Gastroesophageal sphincter (tissue), 4 donors: ENCODE measurements at regions not wholly inside any gene's neighbourhood (a gene's known extent, or its start where the extent isn't known, plus 50 kb on each side); places are given as distances from the start of the nearest gene placed in this dataset.

Source experiments
- ATAC-seq: fragments of 150-250 bp; one replicate; pipeline ENCODE4 v1.9.1; 2016; ENCODE audit warnings: mild to moderate bottlenecking, moderate library complexity
- H3K27ac ChIP-seq, 4 donors: fragments of 200-600 bp; sonication (generic) in 3 of 4; 1 replicate in 3 of 4; 2 replicates in 1 of 4; pipeline ENCODE4 v1.5.1; 2016 to 2019
- H3K27me3 ChIP-seq: fragments of 200-600 bp; sonication (generic); one replicate; pipeline ENCODE4 v1.5.1; 2019
- H3K36me3 ChIP-seq, 2 donors: fragments of 200-600 bp; sonication (generic); one replicate each; pipeline ENCODE4 v1.5.1; 2019; ENCODE audit warnings: control low read depth in 1 of 2
- H3K4me1 ChIP-seq, 3 donors: fragments of 200-600 bp; sonication (generic); 1 replicate in 2 of 3; 2 replicates in 1 of 3; pipeline ENCODE4 v1.5.1; 2016 to 2019; ENCODE audit warnings: control low read depth in 2 of 3
- H3K4me3 ChIP-seq, 2 donors: fragments of 200-600 bp; sonication (generic); one replicate each; pipeline ENCODE4 v1.5.1; 2019; ENCODE audit warnings: mild to moderate bottlenecking in 1 of 2, moderate library complexity in 1 of 2
- H3K9me3 ChIP-seq, 3 donors: fragments of 200-600 bp; sonication (generic); one replicate each; pipeline ENCODE4 v1.5.1; 2017 to 2019; ENCODE audit warnings: control low read depth in 2 of 3
- CTCF ChIP-seq, 4 experiments: fragments of 200-600 bp in 2 of 4; fragments of 450-650 bp in 2 of 4; sonication (generic) in 1 of 4; IDR thresholded peaks; one replicate each; pipeline ENCODE4 v1.5.1; 2017 to 2019; ENCODE audit warnings: antibody characterized with exemption in 4 of 4, mild to moderate bottlenecking in 2 of 4, moderate library complexity in 2 of 4
- EP300 ChIP-seq: sonication (generic); formaldehyde crosslinking; IDR thresholded peaks from one replicate; pipeline ENCODE4 v1.6.1; 2017; ENCODE audit warnings: antibody characterized with exemption, mild to moderate bottlenecking
- POLR2A ChIP-seq, 2 donors: fragments of 450-650 bp; IDR thresholded peaks; one replicate each; pipeline ENCODE4 v1.6.1; 2017; ENCODE audit warnings: antibody characterized with exemption in 2 of 2, mild to moderate bottlenecking in 2 of 2, moderate library complexity in 1 of 2
- POLR2AphosphoS5 ChIP-seq: sonication (generic); formaldehyde crosslinking; IDR thresholded peaks from one replicate; pipeline ENCODE4 v1.6.1; 2017; ENCODE audit warnings: antibody characterized with exemption
- WGBS, 2 donors: methylation state at CpG; one replicate each; pipeline ENCODE4 v1.1.5; 2018; ENCODE audit warnings: low coverage in 1 of 2; 5-methylcytosine and 5-hydroxymethylcytosine counted together

- TF ChIP-seq POLR2AphosphoS5 (no peak), CTCF (IDR thresholded peaks at IDR 0.05) (no peak), EP300 (no peak), POLR2A (IDR thresholded peaks at IDR 0.05) (no peak)
- Histone ChIP-seq H3K9me3 (no peaks in the 10 kb centered on the region), H3K27ac (no peak overlapping the region), H3K36me3 (no peaks in the 10 kb centered on the region), H3K27me3 (peaks cover 23% of the 10 kb centered on the region), H3K4me1 (no peaks in the 10 kb centered on the region), H3K4me3 (no peak overlapping the region)
- WGBS, 2 donors: 63 to 64% methylated on average over 3 of the region's 3 CpGs
- ATAC-seq: no peak
Measured at GRCh38 chr15:62377736-62378480, 212.8 kb upstream of the C2CD4B start.

GRCh38 chr15:62378772-62379498 lies 213.8 kb upstream of the C2CD4B start:
- WGBS, 2 donors: 22 to 24% methylated on average over 5 of the region's 5 CpGs
- ATAC-seq: no peak
- H3K36me3 ChIP-seq: no peaks in the 10 kb centered on the region
- TF ChIP-seq POLR2A (IDR thresholded peaks at IDR 0.05) (no peak), CTCF (IDR thresholded peaks at IDR 0.05) (no peak), POLR2AphosphoS5 (no peak), EP300 (no peak)
- no peak overlapping the region for H3K4me3 ChIP-seq
- no peak overlapping the region for H3K27ac ChIP-seq
- H3K27me3 ChIP-seq: peaks cover 23% of the 10 kb centered on the region
- no peaks in the 10 kb centered on the region for H3K4me1 ChIP-seq
- H3K9me3 ChIP-seq: no peaks in the 10 kb centered on the region

GRCh38 chr15:62380011-62380410 lies 214.9 kb upstream of the C2CD4B start:
- Histone ChIP-seq H3K36me3 (no peaks in the 10 kb centered on the region), H3K4me3 (no peak overlapping the region), H3K4me1 (no peaks in the 10 kb centered on the region), H3K27me3 (peaks cover 23% of the 10 kb centered on the region), H3K9me3 (no peaks in the 10 kb centered on the region), H3K27ac (no peak overlapping the region)
- ATAC-seq: no peak
- TF ChIP-seq POLR2AphosphoS5: no peak
- no peak for TF ChIP-seq CTCF (IDR thresholded peaks at IDR 0.05)
- no peak for TF ChIP-seq POLR2A (IDR thresholded peaks at IDR 0.05)
- TF ChIP-seq EP300: no peak
- WGBS, 2 donors: 54 to 57% methylated on average over 3 to 4 of the region's 4 CpGs

GRCh38 chr15:62382046-62382445 lies 217.0 kb upstream of the C2CD4B start:
- 64 to 67% methylated on average over 1 of the region's 1 CpG for WGBS, 2 donors
- peaks cover 13% of the 10 kb centered on the region for H3K27me3 ChIP-seq
- no peak for TF ChIP-seq POLR2A (IDR thresholded peaks at IDR 0.05)
- TF ChIP-seq POLR2AphosphoS5: no peak
- no peak for TF ChIP-seq EP300
- TF ChIP-seq CTCF (IDR thresholded peaks at IDR 0.05): no peak
- H3K27ac ChIP-seq: no peak overlapping the region
- no peaks in the 10 kb centered on the region for H3K36me3 ChIP-seq
- no peaks in the 10 kb centered on the region for H3K4me1 ChIP-seq
- H3K9me3 ChIP-seq: no peaks in the 10 kb centered on the region
- H3K4me3 ChIP-seq: no peak overlapping the region
- ATAC-seq: no peak
